SJSA1 (cell line): ENCODE measurements at regions not wholly inside any gene's neighbourhood (a gene's known extent, or its start where the extent isn't known, plus 50 kb on each side); places are given as distances from the start of the nearest gene placed in this dataset.
A peak's percentile ranks its signal among the peaks of the same experiment; 100 is the strongest.
"Not testable (repeated sequence)": the region's sequence is repeated elsewhere in the genome, so short reads cannot be mapped to it uniquely, and the experiment has no call there.

Source experiments
- DNase-seq, 2 experiments: peaks; one replicate each; pipeline ENCODE4 v3.0.0-alpha.2; 2015 to 2020; ENCODE audit warnings: low spot score in 2 of 2, low read depth in 1 of 2
- H3K27ac ChIP-seq: fragments of 250-450 bp; sonication (Bioruptor Pico); 2 replicates; pipeline ENCODE4 v1.5.1; 2020; ENCODE audit warnings: mild to moderate bottlenecking, moderate library complexity
- H3K27me3 ChIP-seq: fragments of 250-450 bp; sonication (Bioruptor Pico); replicated peaks from 2 replicates; pipeline ENCODE4 v1.5.1; 2020; ENCODE audit warnings: mild to moderate bottlenecking, moderate library complexity
- H3K36me3 ChIP-seq: fragments of 250-450 bp; sonication (Bioruptor Pico); 2 replicates; pipeline ENCODE4 v1.5.1; 2020; ENCODE audit warnings: mild to moderate bottlenecking
- H3K4me1 ChIP-seq: fragments of 250-450 bp; sonication (Bioruptor Pico); replicated peaks from 2 replicates; pipeline ENCODE4 v1.6.1; 2021; ENCODE audit warnings: mild to moderate bottlenecking
- H3K4me3 ChIP-seq: fragments of 250-450 bp; sonication (Bioruptor Pico); 2 replicates; pipeline ENCODE4 v1.5.1; 2020; ENCODE audit warnings: mild to moderate bottlenecking
- H3K9me3 ChIP-seq: fragments of 250-450 bp; sonication (Bioruptor Pico); replicated peaks from 2 replicates; pipeline ENCODE4 v1.5.1; 2020; ENCODE audit warnings: mild to moderate bottlenecking

DNA sequence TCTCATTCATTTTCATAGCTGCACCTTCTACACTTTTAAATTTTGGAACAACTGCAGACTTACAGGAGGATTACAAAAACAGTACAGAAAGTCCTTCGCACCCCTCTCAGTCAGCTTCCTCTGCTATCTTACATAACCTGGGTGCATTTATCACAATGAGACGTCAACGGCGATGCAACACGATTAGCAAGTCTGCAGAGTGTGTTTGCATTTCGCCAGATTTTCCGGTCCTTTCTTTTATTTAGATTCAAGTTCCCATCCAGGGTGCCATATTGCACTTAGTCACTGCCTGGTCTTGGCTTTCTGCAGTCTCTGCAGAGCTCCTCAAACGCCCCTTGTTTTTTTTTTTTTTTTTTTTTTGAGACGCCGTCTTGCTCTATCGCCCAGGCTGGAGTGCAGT is 85.9 kb downstream of the ASMT start:
- Histone ChIP-seq H3K27me3 (no peaks in the 10 kb centered on the region), H3K4me1 (no peaks in the 10 kb centered on the region), H3K36me3 (no peaks in the 10 kb centered on the region), H3K4me3 (no peak overlapping the region), H3K27ac (no peak overlapping the region), H3K9me3 (no peaks in the 10 kb centered on the region)
- DNase-seq: peak in 1 of 2 experiments; percentile 15

- not testable (repeated sequence) for H3K27ac ChIP-seq, H3K36me3 ChIP-seq, H3K4me3 ChIP-seq, H3K4me1 ChIP-seq, H3K27me3 ChIP-seq, DNase-seq, H3K9me3 ChIP-seq
Measured at GRCh38 chrX:1701396-1701901, 86.6 kb downstream of the ASMT start.

DNA sequence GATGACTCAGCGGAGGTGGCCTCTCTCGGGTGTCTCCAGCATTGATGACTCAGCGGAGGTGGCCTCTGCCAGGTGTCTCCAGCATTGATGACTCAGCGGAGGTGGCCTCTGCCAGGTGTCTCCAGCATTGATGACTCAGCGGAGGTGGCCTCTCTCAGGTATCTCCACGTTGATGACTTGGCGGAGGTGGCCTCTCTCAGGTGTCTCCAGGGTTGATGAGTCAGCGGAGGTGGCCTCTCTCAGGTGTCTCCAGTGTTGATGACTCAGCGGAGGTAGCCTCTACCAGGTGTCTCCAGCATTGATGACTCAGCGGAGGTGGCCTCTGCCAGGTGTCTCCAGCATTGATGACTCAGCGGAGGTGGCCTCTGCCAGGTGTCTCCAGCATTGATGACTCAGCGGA is 87.3 kb downstream of the ASMT start:
- H3K27ac ChIP-seq, DNase-seq, H3K4me3 ChIP-seq, H3K4me1 ChIP-seq, H3K9me3 ChIP-seq, H3K36me3 ChIP-seq, H3K27me3 ChIP-seq: not testable (repeated sequence)

DNA sequence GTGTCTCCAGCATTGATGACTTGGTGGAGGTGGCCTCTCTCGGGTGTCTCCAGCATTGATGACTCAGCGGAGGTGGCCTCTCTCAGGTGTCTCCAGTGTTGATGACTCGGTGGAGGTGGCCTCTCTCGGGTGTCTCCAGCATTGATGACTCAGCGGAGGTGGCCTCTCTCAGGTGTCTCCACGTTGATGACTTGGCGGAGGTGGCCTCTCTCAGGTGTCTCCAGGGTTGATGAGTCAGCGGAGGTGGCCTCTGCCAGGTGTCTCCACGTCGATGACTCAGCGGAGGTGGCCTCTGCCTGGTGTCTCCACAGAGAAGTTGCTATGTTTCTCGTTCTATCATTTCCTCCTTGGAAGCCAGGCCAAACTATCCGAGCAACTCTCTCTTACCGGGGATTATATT is 87.7 kb downstream of the ASMT start:
- not testable (repeated sequence) for H3K9me3 ChIP-seq, H3K36me3 ChIP-seq, H3K4me3 ChIP-seq, H3K27me3 ChIP-seq, DNase-seq, H3K4me1 ChIP-seq, H3K27ac ChIP-seq

GRCh38 chrX:1709277-1709676 is 94.4 kb downstream of the ASMT start:
- peak in 1 of 2 experiments; percentile 7 for DNase-seq
- not testable (repeated sequence) for H3K27me3 ChIP-seq, H3K4me1 ChIP-seq, H3K4me3 ChIP-seq, H3K9me3 ChIP-seq, H3K27ac ChIP-seq, H3K36me3 ChIP-seq

DNA sequence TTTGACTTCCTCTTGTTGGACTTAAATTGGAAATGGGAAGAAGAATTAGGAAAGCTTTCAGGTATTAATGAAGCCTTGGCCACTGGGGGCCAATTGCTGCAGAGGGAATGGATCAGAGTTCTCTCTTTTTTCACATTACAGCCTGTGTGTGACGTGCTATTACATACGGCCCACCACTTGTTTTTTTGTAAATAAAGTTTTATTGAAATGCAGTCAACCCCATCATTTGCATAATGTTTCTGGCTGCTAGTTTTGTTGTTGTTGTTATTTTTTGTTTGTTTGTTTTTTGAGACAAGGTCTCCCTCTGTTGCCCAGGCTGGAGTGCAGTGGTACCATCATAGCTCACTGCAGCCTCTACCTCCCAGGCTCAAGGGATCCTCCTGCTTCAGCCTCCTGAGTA is 98.4 kb downstream of the ASMT start:
- no peak for DNase-seq
- Histone ChIP-seq H3K36me3 (no peaks in the 10 kb centered on the region), H3K27ac (no peak overlapping the region), H3K4me1 (no peaks in the 10 kb centered on the region), H3K4me3 (no peak overlapping the region), H3K9me3 (no peaks in the 10 kb centered on the region), H3K27me3 (no peaks in the 10 kb centered on the region)

- Histone ChIP-seq H3K4me3 (no peak overlapping the region), H3K9me3 (no peaks in the 10 kb centered on the region; the same call in 1 of the 2 replicates), H3K27me3 (no peaks in the 10 kb centered on the region), H3K27ac (no peak overlapping the region), H3K36me3 (no peaks in the 10 kb centered on the region), H3K4me1 (peaks cover 12% of the 10 kb centered on the region)
- no peak for DNase-seq
Measured at GRCh38 chrX:1717373-1717772, 102.5 kb downstream of the ASMT start.

DNA sequence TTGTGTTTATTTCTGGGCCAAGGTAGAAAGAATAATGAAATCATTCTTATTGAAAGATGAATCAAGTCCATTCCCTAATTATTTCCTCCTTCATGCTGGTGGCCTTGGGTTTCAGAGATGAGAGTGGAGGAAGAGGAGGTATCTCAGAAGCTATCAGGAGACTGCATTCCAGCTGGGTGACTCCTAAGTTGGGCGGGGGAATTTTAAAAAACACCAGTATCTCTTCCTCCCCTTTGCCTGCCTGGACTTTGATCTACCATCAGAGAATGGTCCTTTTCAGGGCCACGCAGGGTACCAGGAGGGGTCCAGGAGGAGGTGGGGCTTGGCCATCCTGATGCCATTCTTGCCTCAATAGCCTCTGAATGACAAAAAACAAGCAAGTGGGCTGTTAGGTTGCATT is 104.4 kb downstream of the ASMT start:
- H3K27ac ChIP-seq: no peak overlapping the region; the same call in 1 of the 2 replicates
- H3K4me3 ChIP-seq: no peak overlapping the region
- DNase-seq: no peak
- H3K27me3 ChIP-seq: no peaks in the 10 kb centered on the region
- no peaks in the 10 kb centered on the region; the same call in 1 of the 2 replicates for H3K9me3 ChIP-seq
- peaks cover 12% of the 10 kb centered on the region for H3K4me1 ChIP-seq
- no peaks in the 10 kb centered on the region for H3K36me3 ChIP-seq

GRCh38 chrX:1720836-1721235 is 106.0 kb downstream of the ASMT start:
- Histone ChIP-seq H3K9me3 (no peaks in the 10 kb centered on the region; the same call in 1 of the 2 replicates), H3K27me3 (no peaks in the 10 kb centered on the region), H3K27ac (no peak overlapping the region), H3K36me3 (no peaks in the 10 kb centered on the region), H3K4me1 (peaks cover 12% of the 10 kb centered on the region), H3K4me3 (no peak overlapping the region)
- DNase-seq: no peak

DNA sequence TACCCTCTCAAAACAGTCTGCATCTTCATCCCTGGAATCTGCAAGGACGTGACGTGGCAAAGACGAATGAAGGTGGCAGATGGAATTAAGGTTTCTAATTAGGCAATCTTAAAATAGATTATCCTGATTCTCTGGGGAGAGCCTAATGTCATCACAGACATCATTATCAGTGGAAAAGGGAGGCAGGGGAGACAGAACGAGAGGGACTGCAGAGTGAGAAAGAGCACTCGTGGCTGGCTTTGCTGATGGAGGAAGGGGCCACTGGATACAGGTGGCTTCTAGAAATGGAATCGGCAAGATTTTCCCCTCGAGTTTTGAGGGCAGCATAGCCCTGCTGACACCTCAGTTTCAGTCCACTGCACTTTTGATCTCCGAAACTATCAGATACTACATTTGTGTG is 110.6 kb downstream of the ASMT start:
- Histone ChIP-seq H3K36me3 (no peaks in the 10 kb centered on the region), H3K27ac (no peak overlapping the region), H3K27me3 (no peaks in the 10 kb centered on the region), H3K4me1 (0 out of 2 replicates have a peak, but pooled peaks cover 8% of the 10 kb centered on the region), H3K4me3 (no peak overlapping the region), H3K9me3 (no peaks in the 10 kb centered on the region)
- no peak for DNase-seq

DNA sequence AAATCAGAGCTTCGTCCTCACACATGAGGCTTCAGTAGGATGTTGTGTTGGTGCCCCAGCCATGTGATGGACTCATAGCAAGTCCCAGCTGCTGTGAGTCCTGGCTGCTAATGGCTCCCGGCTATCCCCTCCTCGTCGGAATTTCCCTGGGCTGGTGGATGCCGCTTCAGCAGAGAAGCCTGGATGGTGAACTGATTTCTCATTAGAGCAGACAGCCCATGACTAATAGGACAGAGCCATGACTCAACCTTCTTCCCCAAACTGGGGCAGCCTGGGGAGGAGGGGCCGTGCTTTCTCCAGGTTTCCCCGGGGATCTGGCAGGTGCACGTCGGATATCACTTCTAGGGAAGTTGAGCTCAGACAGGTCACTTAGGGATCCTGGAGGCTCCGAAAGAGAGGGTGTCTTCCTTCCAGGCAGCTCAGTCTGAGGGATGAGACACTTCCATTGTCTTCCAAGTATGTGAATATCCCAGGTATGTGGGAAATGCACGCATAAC is 112.7 kb downstream of the ASMT start:
- Histone ChIP-seq H3K4me3 (no peak overlapping the region), H3K36me3 (no peaks in the 10 kb centered on the region), H3K27ac (no peak overlapping the region), H3K4me1 (0 out of 2 replicates have a peak, but pooled peaks cover 7% of the 10 kb centered on the region), H3K9me3 (no peaks in the 10 kb centered on the region), H3K27me3 (no peaks in the 10 kb centered on the region)
- DNase-seq: peak; percentile 70 to 73

GRCh38 chrX:1734806-1735205 is 119.9 kb downstream of the ASMT start:
- DNase-seq: no peak
- no peaks in the 10 kb centered on the region for H3K9me3 ChIP-seq

DNA sequence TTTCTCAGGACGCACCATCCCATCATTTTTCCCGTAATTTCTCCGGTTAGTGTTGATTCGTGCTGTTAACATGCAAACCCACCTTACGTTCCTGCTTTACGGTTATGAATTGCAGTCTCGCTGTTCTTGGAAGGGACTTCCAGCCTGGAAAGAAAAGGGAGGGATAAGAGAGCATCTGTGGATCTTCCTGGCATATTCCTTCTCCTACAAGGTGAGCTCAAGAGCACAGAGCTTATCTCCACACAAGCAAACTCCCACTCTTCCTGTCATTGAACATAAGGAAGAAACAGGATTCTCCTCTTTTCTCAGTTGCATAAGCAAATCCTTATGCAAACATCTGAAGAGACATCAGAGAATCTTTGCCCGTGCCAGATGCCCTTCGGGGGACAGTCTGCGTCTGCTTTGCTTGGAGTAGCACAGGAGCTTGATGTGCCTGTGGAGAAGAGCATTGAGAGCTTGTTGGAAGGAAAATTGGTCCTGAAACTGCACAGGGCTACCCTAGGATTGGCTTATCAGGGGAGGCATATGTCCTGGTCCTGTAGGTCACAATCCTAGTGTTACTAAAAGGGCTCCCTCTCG is 127.0 kb downstream of the ASMT start:
- Histone ChIP-seq H3K4me1 (peaks cover 9% of the 10 kb centered on the region), H3K27me3 (no peaks in the 10 kb centered on the region), H3K36me3 (no peaks in the 10 kb centered on the region), H3K27ac (no peak overlapping the region), H3K4me3 (no peak overlapping the region), H3K9me3 (no peaks in the 10 kb centered on the region)
- DNase-seq: no peak

More at GRCh38 chrX:1734806-1735205, 119.9 kb downstream of the ASMT start:
- Histone ChIP-seq H3K27me3 (no peaks in the 10 kb centered on the region), H3K4me3 (no peak overlapping the region), H3K4me1 (no peaks in the 10 kb centered on the region), H3K36me3 (no peaks in the 10 kb centered on the region), H3K27ac (no peak overlapping the region)

GRCh38 chrX:1743105-1743504 is 128.2 kb downstream of the ASMT start:
- H3K4me1 ChIP-seq: peaks cover 9% of the 10 kb centered on the region
- no peaks in the 10 kb centered on the region for H3K9me3 ChIP-seq
- DNase-seq: peak; percentile 52 to 53
- no peaks in the 10 kb centered on the region for H3K27me3 ChIP-seq
- H3K36me3 ChIP-seq: no peaks in the 10 kb centered on the region
- H3K27ac ChIP-seq: no peak overlapping the region
- no peak overlapping the region for H3K4me3 ChIP-seq

DNA sequence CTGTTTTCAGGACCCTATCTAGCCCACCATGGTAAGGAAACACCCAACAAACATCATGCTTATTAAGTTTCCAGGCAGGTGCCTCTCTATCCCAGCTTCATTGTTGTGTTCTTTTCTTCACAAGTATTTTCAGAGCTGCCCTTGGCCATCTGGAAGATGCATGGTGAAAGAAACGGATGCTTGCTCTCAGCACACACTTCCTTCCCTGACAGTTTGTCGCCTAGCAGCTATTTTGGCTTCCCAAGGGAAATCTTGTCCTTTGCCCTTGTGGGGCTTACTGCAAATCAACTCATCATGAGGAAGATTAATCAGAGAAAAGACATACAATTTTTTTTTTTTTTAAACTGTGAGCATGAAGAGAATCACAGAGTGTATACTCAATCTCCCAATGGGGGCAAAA is 128.8 kb downstream of the ASMT start:
- H3K9me3 ChIP-seq: no peaks in the 10 kb centered on the region
- no peak for DNase-seq
- peaks cover 9% of the 10 kb centered on the region for H3K4me1 ChIP-seq
- no peak overlapping the region for H3K4me3 ChIP-seq
- H3K27ac ChIP-seq: no peak overlapping the region
- H3K36me3 ChIP-seq: no peaks in the 10 kb centered on the region
- no peaks in the 10 kb centered on the region for H3K27me3 ChIP-seq
